ENCODE measurements at regions not wholly inside any gene's neighbourhood (a gene's known extent, or its start where the extent isn't known, plus 50 kb on each side); places are given as distances from the start of the nearest gene placed in this dataset.

DNA sequence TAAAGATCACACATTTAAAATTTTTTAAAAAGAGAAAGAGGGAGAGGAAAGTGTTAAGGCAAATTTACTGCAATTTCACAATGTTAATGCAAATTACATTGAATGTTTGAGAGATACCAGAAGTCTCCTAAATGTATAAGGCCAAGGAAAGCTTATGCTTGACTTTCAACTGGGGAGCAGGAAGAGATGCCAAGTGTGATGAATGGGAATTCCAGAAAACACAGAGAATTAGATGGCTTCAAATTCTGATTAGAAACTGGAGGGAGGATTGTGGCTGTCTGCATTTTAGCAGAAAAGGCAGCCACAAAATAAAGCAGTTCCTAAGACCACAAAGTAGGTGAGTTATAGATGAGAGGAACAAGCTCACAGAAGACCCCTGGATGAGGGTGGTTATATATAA is 328.3 kb upstream of the CITED2 start:
- TF ChIP-seq CTCF (IDR thresholded peaks at IDR 0.05) (no peak), POLR2A (IDR thresholded peaks at IDR 0.05) (no peak)

Measured in heart left ventricle (tissue), 13 donors.